VCaP (cell line): ENCODE measurements at regions not wholly inside any gene's neighbourhood (a gene's known extent, or its start where the extent isn't known, plus 50 kb on each side); places are given as distances from the start of the nearest gene placed in this dataset.
"Not testable (repeated sequence)": the region's sequence is repeated elsewhere in the genome, so short reads cannot be mapped to it uniquely, and the experiment has no call there.

Experiments
- H3K27ac ChIP-seq: fragments of 450-650 bp; 2 replicates; pipeline ENCODE4 v1.5.1; 2017
- TF ChIP-seq, protein P1 (sequence below): fragments of 450-650 bp; conservative IDR thresholded peaks from 2 replicates; pipeline ENCODE4 v1.5.1; 2017; ENCODE audit warnings: mild to moderate bottlenecking, moderate library complexity

DNA sequence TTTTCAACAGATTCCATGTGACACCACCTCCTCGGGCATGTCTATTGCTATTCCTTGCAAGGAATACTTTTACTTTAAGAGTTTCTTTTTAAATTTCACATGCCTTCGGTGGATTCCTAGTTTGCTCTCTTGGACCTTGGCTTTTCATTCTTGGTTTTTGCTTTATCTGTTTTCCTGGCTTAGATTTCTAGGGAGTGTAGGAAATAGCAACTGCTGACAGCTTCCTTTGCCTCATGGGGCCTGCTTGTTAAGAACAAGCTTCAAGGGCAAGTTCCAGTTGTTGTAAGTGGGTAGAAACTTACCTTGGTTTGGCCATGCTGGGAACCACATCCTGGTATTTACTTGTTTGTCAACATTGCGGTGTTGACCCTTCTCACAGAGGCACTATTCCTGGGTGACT lies 348.5 kb downstream of the DMAC1 start:
- no peak overlapping the region for H3K27ac ChIP-seq
- TF ChIP-seq, protein P1, sequence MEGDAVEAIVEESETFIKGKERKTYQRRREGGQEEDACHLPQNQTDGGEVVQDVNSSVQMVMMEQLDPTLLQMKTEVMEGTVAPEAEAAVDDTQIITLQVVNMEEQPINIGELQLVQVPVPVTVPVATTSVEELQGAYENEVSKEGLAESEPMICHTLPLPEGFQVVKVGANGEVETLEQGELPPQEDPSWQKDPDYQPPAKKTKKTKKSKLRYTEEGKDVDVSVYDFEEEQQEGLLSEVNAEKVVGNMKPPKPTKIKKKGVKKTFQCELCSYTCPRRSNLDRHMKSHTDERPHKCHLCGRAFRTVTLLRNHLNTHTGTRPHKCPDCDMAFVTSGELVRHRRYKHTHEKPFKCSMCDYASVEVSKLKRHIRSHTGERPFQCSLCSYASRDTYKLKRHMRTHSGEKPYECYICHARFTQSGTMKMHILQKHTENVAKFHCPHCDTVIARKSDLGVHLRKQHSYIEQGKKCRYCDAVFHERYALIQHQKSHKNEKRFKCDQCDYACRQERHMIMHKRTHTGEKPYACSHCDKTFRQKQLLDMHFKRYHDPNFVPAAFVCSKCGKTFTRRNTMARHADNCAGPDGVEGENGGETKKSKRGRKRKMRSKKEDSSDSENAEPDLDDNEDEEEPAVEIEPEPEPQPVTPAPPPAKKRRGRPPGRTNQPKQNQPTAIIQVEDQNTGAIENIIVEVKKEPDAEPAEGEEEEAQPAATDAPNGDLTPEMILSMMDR, result no peak

DNA sequence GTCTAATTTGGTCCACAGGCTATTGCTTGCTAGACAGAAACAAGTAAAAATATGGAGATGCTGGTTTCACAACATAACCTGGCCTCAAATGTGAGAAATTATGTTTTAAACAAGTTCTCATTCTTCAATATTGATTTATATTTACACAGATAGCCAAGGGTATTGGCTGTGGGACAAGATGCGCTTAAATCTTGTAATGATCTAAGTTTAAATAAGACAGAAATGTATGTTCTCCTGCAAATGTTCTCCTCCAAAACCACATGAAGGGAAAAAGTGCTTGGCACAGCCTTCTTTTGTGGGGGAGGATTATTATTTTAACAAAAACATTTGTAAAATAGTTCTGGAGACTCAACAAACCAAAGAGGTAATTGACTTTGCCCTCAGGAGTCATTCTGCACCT lies 356.0 kb downstream of the DMAC1 start:
- TF ChIP-seq, protein P1, result no peak

GRCh38 chr9:7439355-7439995 lies 360.1 kb downstream of the DMAC1 start:
- TF ChIP-seq, protein P1, result no peak
- no peak overlapping the region for H3K27ac ChIP-seq

More for the DNA sequence above, 356.0 kb downstream of the DMAC1 start:
- no peak overlapping the region for H3K27ac ChIP-seq

DNA sequence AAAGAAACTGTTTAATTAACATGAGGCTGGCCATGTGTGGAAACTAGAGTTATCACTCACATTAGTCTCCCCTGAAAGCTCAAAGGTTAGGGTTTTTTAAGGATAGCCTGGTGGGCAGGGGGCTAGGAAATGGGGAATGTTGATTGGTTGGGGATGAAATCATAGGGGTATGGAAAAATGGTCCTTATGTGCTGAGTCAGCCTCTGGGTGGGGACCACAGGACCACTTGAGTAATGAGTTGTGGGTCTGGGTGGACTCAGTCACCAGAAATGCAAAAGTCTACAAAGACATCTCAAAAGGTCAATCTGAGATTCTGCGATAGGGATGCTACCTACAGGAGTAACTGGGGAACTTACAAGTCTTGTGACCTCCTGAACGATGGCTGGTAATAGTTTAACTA lies 362.8 kb downstream of the DMAC1 start:
- TF ChIP-seq, protein P1, result no peak
- H3K27ac ChIP-seq, result no peak overlapping the region

DNA sequence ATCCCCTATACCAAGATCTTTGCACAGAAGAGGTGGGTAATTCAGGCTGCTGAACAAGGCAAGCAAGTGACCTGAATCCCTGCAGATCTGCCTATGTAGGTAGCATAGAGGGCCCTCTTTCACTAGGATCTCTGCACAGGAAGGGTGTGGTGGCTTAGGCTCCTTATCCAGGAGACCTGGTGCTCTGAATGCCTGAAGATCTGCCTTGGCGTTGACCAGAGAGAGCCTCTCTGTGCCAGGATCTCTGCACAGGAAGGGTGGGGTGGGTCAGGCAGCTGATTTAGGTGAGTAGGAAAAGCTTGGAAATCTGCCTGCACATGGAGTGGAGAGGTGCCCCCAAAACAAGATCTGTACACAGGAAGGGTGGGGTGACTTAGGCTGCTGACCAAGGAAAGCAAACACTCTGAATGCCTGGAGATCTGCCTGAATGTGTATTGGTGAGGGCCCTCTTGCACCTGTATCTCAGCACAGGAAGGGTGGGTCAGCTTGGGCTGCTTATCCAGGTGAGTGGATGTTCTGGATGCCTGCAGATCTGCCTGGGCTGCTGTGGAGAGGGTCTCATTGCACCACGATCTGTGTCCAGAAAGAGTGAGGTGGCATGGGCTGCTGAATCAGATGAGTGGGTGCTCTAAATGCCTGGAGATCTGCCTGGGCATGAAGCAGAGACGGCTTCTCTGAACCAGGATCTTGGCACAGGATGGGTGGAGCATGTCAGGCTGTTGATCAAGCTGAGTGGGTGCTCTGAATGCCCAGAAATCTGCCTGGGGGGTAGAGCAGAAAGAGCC lies 365.9 kb downstream of the DMAC1 start:
- TF ChIP-seq, protein P1, result no peak
- no peak overlapping the region for H3K27ac ChIP-seq

- TF ChIP-seq, protein P1, result no peak
- no peak overlapping the region for H3K27ac ChIP-seq
Measured at GRCh38 chr9:7432989-7433388, 366.6 kb downstream of the DMAC1 start.

- H3K27ac ChIP-seq, result not testable (repeated sequence)
Measured at GRCh38 chr9:7417397-7417796, 382.2 kb downstream of the DMAC1 start.

DNA sequence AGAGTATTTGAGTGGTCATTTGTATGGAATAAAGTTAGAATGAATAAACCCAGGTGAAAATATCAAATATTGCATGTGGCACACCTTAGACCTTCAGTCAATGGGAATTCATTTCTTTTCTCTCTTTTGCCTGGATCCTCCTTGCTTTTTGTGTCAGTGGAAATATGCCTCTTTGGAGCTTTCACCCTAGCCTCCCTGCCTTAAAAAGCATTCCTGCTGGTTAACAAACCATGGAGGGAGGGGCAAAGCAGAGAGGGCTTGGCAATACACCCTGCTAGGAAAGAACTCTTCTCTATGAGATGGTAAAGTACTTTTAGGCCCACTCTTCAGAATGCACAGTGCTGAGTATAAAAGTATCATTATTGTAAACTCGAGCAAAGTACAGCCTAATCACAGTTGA lies 383.7 kb downstream of the DMAC1 start:
- TF ChIP-seq, protein P1, result no peak

More for the DNA sequence above, 383.7 kb downstream of the DMAC1 start:
- H3K27ac ChIP-seq, result no peak overlapping the region
